ENCODE measurements at regions not wholly inside any gene's neighbourhood (a gene's known extent, or its start where the extent isn't known, plus 50 kb on each side); places are given as distances from the start of the nearest gene placed in this dataset.

GRCh38 chr11:92827132-92827531 is 142.3 kb upstream of the MTNR1B start:
- DNase-seq (ENCODE audit: low read depth, low spot score) = peak; percentile 19
- in situ Hi-C loops (cut with HindIII; ENCODE audit: low sequenced_read_pairs) = no loop called here
- H3K4me3 ChIP-seq (ENCODE audit: low read depth, low read length) = no peak overlapping the region
- TF ChIP-seq CTCF (IDR thresholded peaks at IDR 0.05; ENCODE audit: low read depth, low read length) = no peak

GRCh38 chr11:92828556-92828955 is 140.9 kb upstream of the MTNR1B start:
- TF ChIP-seq CTCF (IDR thresholded peaks at IDR 0.05; ENCODE audit: low read depth, low read length) = no peak
- in situ Hi-C loops (cut with HindIII; ENCODE audit: low sequenced_read_pairs) = no loop called here
- no peak overlapping the region for H3K4me3 ChIP-seq (ENCODE audit: low read depth, low read length)
- no peak for DNase-seq (ENCODE audit: low read depth, low spot score)

DNA sequence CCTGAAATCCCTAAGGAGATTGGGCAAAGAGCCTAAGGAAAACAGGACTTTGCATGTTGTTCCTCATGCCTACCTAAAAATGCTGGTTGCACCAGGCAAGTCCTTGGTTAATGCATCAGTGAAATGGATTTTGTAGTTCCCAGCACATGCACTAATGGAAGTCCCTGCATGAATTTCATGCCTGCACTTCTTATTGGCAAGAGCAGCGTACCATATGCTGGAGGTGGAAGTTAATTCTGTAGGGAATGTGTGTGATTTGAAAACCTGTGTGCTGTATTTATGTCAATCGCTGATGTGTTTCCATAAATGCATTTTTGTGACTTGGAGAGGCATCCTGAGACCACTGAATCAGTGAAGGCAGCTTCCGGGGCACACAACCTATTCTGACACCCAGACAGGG is 140.3 kb upstream of the MTNR1B start:
- no peak overlapping the region for H3K4me3 ChIP-seq (ENCODE audit: low read depth, low read length)
- no peak for DNase-seq (ENCODE audit: low read depth, low spot score)
- in situ Hi-C loops (cut with HindIII; ENCODE audit: low sequenced_read_pairs) = no loop called here
- no peak for TF ChIP-seq CTCF (IDR thresholded peaks at IDR 0.05; ENCODE audit: low read depth, low read length)

DNA sequence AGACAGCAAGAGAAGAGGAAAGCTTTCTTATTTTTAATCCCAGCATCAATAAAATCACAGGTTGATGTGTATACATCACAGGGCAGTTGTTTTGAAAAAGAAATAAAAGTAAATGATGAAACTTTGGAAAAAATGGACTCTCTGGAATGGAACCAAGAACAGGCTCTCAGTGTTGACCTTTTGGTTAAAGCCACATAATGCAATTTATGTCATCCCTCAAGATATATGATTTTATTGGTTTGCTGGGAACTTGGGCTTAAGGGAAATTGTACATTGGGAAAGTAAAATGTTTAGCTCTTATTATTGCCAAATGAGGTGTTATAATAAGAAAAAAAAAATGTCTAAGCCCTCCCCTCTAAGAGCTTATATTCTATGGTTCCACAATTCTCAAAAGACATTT is 139.8 kb upstream of the MTNR1B start:
- DNase-seq (ENCODE audit: low read depth, low spot score) = no peak
- in situ Hi-C loops (cut with HindIII; ENCODE audit: low sequenced_read_pairs) = no loop called here
- no peak overlapping the region for H3K4me3 ChIP-seq (ENCODE audit: low read depth, low read length)
- TF ChIP-seq CTCF (IDR thresholded peaks at IDR 0.05; ENCODE audit: low read depth, low read length) = no peak

- no peak for DNase-seq (ENCODE audit: low read depth, low spot score)
- no peak overlapping the region for H3K4me3 ChIP-seq (ENCODE audit: low read depth, low read length)
- in situ Hi-C loops (cut with HindIII; ENCODE audit: low sequenced_read_pairs) = no loop called here
- TF ChIP-seq CTCF (IDR thresholded peaks at IDR 0.05; ENCODE audit: low read depth, low read length) = no peak
Observed at GRCh38 chr11:92830377-92831155, 138.9 kb upstream of the MTNR1B start.

- no peak overlapping the region for H3K4me3 ChIP-seq (ENCODE audit: low read depth, low read length)
- no peak for DNase-seq (ENCODE audit: low read depth, low spot score)
- in situ Hi-C loops (cut with HindIII; ENCODE audit: low sequenced_read_pairs) = no loop called here
- no peak for TF ChIP-seq CTCF (IDR thresholded peaks at IDR 0.05; ENCODE audit: low read depth, low read length)
Observed at GRCh38 chr11:92834296-92835020, 135.0 kb upstream of the MTNR1B start.

Measured in astrocyte of the spinal cord (primary cell).